ENCODE measurements at regions not wholly inside any gene's neighbourhood (a gene's known extent, or its start where the extent isn't known, plus 50 kb on each side); places are given as distances from the start of the nearest gene placed in this dataset.

- TF ChIP-seq CTCF (IDR thresholded peaks at IDR 0.05): no peak
- no peak for TF ChIP-seq POLR2AphosphoS5 (IDR thresholded peaks at IDR 0.05; ENCODE audit: low read depth, low read length)
- no peak for TF ChIP-seq REST (IDR thresholded peaks at IDR 0.05; ENCODE audit: insufficient read depth in 1 of 2, low read depth in 2 of 2, low read length in 1 of 2)
These were observed 492.0 kb upstream of the AKR1E2 start for GRCh38 chr10:4334015-4334414.

All from Panc1 (cell line).